NB4 (cell line): ENCODE measurements at regions not wholly inside any gene's neighbourhood (a gene's known extent, or its start where the extent isn't known, plus 50 kb on each side); places are given as distances from the start of the nearest gene placed in this dataset.

Experiments
- DNase-seq: peaks from one replicate; pipeline ENCODE4 v3.0.0; 2010; ENCODE audit warnings: low read depth
- H3K4me3 ChIP-seq: one replicate; pipeline ENCODE4 v1.5.1; 2011; ENCODE audit warnings: mild to moderate bottlenecking, low read depth, low read length, moderate library complexity
- MYC ChIP-seq: IDR thresholded peaks from 2 replicates; pipeline ENCODE4 v1.6.1; 2011; ENCODE audit warnings: low read depth, low read length
- POLR2A ChIP-seq: IDR thresholded peaks from 2 replicates; pipeline ENCODE4 v1.6.1; 2011; ENCODE audit warnings: mild to moderate bottlenecking; ENCODE audit not compliant: insufficient read length; ENCODE audit errors: extremely low read depth
- TF ChIP-seq, protein P1 (sequence below): IDR thresholded peaks from one replicate; pipeline ENCODE4 v1.5.1; 2012; ENCODE audit warnings: low read depth, low read length
- TF ChIP-seq, protein P2 (sequence below): IDR thresholded peaks from 2 replicates; pipeline ENCODE4 v1.6.1; 2011; ENCODE audit warnings: low read depth, low read length

DNA sequence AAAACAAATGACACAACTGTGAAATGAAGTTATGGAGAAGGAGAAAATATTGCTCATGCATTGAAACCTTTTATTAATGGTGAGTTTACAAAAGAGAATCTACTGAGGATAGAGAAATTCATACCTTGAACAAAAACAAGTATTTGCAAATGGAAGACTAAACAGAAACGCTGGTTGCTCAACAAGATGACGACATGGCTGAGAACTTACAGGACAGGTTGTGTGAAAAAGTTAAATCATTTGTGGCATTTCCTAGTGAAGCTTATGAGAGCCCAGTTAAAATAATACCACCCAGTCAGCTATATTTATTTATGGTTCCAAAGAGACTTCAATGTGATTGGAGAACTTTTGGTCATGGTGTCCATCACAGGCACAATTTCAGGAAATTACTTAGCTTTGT lies 148.6 kb upstream of the PKDCC start:
- TF ChIP-seq MYC (no peak), POLR2A (no peak)
- TF ChIP-seq, protein P1, sequence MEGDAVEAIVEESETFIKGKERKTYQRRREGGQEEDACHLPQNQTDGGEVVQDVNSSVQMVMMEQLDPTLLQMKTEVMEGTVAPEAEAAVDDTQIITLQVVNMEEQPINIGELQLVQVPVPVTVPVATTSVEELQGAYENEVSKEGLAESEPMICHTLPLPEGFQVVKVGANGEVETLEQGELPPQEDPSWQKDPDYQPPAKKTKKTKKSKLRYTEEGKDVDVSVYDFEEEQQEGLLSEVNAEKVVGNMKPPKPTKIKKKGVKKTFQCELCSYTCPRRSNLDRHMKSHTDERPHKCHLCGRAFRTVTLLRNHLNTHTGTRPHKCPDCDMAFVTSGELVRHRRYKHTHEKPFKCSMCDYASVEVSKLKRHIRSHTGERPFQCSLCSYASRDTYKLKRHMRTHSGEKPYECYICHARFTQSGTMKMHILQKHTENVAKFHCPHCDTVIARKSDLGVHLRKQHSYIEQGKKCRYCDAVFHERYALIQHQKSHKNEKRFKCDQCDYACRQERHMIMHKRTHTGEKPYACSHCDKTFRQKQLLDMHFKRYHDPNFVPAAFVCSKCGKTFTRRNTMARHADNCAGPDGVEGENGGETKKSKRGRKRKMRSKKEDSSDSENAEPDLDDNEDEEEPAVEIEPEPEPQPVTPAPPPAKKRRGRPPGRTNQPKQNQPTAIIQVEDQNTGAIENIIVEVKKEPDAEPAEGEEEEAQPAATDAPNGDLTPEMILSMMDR: no peak
- TF ChIP-seq, protein P2, sequence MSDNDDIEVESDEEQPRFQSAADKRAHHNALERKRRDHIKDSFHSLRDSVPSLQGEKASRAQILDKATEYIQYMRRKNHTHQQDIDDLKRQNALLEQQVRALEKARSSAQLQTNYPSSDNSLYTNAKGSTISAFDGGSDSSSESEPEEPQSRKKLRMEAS: no peak
- no peak overlapping the region for H3K4me3 ChIP-seq
- DNase-seq: no peak

DNA sequence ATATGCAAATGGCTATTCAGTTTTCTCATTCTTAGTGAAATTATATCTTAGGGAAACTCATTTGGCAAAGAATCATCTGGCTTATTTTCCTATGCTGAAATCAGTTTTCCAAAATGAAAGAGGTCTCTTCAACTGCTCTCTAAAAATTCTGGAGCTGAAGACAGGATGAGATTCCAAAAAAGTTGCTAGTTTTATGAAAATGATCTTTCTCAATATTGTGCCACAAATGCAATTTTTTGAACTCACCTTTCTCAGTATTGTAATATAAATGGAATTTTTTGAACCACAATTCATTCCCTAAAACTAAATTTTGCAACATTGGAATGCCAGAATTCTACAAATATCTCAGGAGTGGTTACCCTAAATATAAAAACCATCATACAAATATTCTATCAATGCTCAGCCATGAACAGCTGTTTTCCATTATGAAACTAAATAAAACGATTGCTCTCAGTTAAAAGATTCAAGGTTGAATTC lies 147.7 kb upstream of the PKDCC start:
- H3K4me3 ChIP-seq: no peak overlapping the region
- no peak for TF ChIP-seq MYC
- TF ChIP-seq, protein P2: no peak
- no peak for DNase-seq

DNA sequence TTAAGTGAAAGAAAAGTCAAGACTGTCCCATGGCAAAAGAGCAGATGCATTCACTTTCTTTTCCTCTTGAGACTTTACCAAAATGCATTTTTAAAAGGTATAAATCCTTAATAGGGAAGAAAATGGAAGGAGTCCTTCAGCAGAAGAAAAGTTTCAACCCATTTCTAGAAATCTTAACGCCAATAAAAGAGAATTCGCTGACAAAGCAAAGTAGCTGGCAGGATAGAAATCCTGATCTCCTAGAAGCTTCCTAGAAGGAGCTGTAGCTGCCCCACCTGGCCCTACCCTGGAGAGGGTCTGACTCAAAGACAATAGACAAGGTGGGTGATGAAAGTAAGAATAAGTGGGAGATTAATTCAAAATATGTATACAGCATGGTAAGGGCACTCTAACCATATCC lies 144.9 kb upstream of the PKDCC start:
- DNase-seq: no peak
- H3K4me3 ChIP-seq: no peak overlapping the region
- TF ChIP-seq, protein P2: no peak
- TF ChIP-seq MYC (no peak), POLR2A (no peak)
- TF ChIP-seq, protein P1: no peak

DNA sequence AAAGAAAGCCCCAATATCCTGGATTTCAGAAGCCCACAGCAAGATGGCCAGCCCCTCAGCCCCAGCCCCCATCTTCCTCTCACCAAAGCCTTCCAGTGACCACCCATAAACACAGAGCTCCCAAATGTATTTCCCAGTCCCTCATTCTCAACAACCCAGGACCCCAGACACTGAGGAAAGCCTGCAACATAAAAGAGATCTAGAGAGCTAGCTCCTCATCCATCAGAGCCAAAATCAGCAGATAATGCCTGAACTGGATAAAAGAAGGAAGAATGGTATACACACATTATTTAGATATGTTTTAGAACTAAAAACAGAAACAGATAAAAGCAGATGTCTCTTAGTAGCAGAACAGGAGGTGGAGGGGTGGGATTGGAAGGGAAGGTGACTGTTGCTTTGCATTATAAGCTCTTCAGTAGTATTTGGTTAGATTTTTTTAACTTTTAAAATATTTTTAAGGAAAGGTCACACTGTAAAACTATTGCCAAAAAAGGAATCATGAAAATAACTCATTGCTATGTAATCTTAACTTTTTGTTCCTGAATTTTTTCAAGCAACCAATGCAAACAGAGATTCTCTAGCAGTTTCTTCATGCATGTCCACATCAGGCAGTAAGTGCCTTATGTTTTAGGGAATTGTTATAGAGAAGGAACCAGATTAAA lies 144.2 kb upstream of the PKDCC start:
- no peak for DNase-seq
- H3K4me3 ChIP-seq: no peak overlapping the region
- TF ChIP-seq MYC (no peak), POLR2A (no peak)
- TF ChIP-seq, protein P1: no peak

DNA sequence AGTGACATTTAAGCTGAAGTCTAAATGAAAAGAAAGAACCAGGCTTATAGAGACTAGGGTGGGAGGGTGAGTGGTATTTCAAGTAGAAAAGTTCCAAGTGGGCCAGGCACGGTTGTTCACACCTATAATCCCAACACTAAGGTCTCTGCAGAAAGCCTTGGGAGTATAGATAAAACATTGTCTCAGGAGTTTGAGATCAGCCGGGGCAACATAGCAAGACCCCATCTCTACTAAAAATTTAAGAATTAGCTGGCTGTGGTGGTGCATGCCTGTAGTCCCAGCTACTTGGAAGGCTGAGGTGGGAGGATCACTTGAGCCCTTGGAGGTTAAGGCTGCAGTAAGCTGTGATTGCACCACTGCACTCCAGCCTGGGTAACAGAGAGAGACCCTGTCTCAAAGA lies 143.4 kb upstream of the PKDCC start:
- H3K4me3 ChIP-seq: no peak overlapping the region
- no peak for DNase-seq
- no peak for TF ChIP-seq POLR2A

DNA sequence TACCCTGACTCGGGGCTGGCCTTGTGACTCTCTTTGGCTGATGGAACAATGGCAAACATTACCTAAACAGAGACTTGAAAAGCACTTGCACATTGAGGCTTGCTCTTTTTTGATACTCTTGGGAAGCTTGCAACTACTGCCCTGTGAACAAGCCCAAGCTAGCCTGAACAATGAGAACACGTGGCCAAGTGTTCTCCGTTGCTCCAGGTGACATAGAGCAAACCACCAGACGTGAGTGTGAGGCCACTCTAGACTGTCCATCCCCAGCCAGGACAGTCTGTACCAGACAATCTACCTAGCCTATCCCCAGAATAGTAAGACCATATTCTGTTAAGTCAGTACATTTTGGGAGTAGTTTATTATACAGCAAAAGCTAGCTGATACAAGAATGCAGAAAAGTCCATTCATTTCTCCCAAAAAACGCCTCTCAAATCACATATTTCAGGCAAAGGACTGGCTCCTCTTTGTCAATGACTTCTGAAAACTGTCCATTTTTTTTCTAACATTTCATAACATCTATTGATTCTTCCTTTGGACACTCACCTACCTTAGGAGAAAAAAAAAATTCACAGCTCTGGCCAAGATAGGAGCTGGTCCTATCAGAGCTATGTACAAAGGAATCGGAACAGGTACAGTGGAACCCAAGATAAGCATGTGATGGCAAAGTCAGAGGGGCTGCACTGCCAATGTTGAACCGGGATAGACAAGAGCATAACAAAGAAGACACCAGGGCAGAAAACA lies 142.1 kb upstream of the PKDCC start:
- TF ChIP-seq, protein P2: no peak
- TF ChIP-seq POLR2A: no peak
- TF ChIP-seq, protein P1: no peak
- TF ChIP-seq MYC: no peak
- H3K4me3 ChIP-seq: no peak overlapping the region
- DNase-seq: no peak
